ENCODE measurements at regions not wholly inside any gene's neighbourhood (a gene's known extent, or its start where the extent isn't known, plus 50 kb on each side); places are given as distances from the start of the nearest gene placed in this dataset.

DNA sequence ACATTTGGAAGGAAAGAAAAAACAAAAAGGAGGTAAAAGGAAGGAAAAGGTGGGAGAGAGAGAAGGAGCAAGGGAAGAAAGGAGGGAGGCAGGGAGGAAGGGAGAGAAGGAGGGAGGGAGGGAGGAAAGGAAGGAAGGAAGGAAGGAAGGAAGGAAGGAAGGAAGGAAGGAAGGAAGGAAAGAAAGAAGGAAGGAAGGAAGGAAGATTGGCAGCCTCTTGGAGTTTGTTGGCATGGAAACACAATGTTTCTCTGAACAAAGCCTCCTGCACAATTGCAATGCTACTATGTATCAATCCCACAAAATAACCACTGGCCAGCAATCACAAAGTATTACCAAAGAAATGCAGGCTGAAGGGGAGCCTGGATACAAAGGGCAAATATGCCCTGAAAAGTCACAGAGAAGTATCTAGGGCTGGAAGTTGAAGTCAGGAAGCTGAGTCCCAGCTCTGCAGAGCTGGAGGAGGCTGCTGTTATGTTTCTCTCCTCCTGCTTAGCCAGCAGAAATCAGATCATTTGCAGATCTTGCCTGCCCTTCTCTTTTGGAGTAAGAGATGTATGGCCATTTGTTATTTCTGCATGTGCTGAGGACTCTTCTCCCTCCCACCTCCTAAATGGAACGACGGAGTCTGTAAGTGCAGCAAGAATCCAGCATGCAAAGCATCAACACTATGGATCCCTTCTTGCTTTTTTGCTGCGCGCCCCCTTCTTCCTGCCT lies 195.9 kb upstream of the LDB2 start:
- TF ChIP-seq, protein P1, sequence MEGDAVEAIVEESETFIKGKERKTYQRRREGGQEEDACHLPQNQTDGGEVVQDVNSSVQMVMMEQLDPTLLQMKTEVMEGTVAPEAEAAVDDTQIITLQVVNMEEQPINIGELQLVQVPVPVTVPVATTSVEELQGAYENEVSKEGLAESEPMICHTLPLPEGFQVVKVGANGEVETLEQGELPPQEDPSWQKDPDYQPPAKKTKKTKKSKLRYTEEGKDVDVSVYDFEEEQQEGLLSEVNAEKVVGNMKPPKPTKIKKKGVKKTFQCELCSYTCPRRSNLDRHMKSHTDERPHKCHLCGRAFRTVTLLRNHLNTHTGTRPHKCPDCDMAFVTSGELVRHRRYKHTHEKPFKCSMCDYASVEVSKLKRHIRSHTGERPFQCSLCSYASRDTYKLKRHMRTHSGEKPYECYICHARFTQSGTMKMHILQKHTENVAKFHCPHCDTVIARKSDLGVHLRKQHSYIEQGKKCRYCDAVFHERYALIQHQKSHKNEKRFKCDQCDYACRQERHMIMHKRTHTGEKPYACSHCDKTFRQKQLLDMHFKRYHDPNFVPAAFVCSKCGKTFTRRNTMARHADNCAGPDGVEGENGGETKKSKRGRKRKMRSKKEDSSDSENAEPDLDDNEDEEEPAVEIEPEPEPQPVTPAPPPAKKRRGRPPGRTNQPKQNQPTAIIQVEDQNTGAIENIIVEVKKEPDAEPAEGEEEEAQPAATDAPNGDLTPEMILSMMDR (conservative IDR thresholded peaks at IDR 0.05 in 1 of 2, IDR thresholded peaks at IDR 0.05 in 1 of 2; ENCODE audit: low read depth in 1 of 2, low read length in 2 of 2), result no peak
- TF ChIP-seq EZH2 (IDR thresholded peaks at IDR 0.05; ENCODE audit: low read length, missing control alignments), result no peak
